AG09309 (cell line): ENCODE measurements at regions not wholly inside any gene's neighbourhood (a gene's known extent, or its start where the extent isn't known, plus 50 kb on each side); places are given as distances from the start of the nearest gene placed in this dataset.

Experiments
- DNase-seq: peaks from one replicate; pipeline ENCODE4 v3.0.0-alpha.2; 2010; ENCODE audit warnings: low read depth
- H3K4me3 ChIP-seq: 2 replicates; pipeline ENCODE4 v1.5.1; 2011; ENCODE audit warnings: mild to moderate bottlenecking, low read depth, low read length, moderate library complexity; ENCODE audit not compliant: control insufficient read depth
- TF ChIP-seq, protein P1 (sequence below): IDR thresholded peaks from 2 replicates; pipeline ENCODE4 v1.5.1; 2011; ENCODE audit warnings: mild to moderate bottlenecking, low read depth, low read length, inconsistent platforms; ENCODE audit not compliant: insufficient read depth, control insufficient read depth; ENCODE audit errors: missing control alignments

GRCh38 chr7:101731502-101732084, 85.8 kb upstream of the CUX1 start:
- no peak for DNase-seq

DNA sequence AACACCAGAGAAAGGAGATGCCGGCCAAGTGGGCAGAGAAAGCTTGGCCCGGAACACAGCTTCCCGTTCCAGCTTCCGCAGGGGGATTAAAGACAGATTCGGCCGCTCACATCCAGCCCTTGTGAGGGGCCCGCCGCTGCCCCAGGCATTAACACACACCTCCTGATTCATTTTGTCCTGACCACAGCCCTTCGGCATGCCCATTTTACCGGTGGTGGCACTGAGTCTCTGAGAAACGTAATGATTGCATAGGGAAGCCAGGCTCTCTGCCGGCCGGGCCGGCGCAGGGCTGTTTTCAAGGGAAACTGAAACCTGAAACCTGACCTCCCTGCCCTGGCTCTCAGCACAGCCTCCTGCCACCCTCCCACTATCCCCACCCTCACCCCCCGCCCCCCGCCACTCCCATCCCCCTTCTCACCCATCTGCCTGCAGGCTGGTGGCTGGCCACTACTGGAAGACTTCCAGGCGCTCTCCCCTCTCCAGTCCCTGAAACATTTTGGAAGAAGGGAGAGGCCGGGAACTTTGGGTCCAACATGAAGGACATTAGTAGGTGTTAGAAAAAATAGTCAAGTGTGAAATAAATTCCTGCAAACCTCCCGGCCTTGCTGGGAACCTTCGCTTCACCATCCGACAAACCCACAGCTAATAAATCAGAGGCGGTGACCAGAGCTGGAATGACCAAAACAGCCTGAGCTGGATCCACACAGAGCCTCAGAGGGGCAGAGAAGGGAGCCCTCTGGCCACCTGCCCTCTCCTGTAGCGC, 83.5 kb upstream of the CUX1 start:
- TF ChIP-seq, protein P1, sequence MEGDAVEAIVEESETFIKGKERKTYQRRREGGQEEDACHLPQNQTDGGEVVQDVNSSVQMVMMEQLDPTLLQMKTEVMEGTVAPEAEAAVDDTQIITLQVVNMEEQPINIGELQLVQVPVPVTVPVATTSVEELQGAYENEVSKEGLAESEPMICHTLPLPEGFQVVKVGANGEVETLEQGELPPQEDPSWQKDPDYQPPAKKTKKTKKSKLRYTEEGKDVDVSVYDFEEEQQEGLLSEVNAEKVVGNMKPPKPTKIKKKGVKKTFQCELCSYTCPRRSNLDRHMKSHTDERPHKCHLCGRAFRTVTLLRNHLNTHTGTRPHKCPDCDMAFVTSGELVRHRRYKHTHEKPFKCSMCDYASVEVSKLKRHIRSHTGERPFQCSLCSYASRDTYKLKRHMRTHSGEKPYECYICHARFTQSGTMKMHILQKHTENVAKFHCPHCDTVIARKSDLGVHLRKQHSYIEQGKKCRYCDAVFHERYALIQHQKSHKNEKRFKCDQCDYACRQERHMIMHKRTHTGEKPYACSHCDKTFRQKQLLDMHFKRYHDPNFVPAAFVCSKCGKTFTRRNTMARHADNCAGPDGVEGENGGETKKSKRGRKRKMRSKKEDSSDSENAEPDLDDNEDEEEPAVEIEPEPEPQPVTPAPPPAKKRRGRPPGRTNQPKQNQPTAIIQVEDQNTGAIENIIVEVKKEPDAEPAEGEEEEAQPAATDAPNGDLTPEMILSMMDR = no peak
- no peak for DNase-seq
- peak overlapping the region; percentile 17 for H3K4me3 ChIP-seq

More at GRCh38 chr7:101731502-101732084, 85.8 kb upstream of the CUX1 start:
- no peak overlapping the region for H3K4me3 ChIP-seq
- TF ChIP-seq, protein P1 = no peak

DNA sequence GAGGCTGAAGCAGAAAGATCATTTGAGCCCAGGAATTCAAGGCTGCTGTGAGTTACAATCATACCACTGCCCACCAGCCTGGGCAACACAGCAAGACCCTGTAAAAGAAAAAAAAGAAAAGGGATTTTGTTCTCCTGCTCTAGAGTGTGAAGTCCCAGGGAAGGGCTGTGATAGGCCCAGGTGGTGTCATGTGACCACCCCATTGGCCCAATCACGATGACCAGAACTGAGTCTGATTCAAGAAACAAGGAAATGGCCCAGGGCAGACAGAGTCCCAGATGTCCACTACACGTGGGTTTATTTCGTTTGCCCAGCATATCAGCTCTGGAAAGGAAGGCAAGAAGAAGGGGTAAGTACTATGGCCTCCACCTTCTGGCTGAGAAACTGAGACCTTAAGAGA, 81.3 kb upstream of the CUX1 start:
- no peak for DNase-seq
- H3K4me3 ChIP-seq = no peak overlapping the region
- TF ChIP-seq, protein P1 = no peak

DNA sequence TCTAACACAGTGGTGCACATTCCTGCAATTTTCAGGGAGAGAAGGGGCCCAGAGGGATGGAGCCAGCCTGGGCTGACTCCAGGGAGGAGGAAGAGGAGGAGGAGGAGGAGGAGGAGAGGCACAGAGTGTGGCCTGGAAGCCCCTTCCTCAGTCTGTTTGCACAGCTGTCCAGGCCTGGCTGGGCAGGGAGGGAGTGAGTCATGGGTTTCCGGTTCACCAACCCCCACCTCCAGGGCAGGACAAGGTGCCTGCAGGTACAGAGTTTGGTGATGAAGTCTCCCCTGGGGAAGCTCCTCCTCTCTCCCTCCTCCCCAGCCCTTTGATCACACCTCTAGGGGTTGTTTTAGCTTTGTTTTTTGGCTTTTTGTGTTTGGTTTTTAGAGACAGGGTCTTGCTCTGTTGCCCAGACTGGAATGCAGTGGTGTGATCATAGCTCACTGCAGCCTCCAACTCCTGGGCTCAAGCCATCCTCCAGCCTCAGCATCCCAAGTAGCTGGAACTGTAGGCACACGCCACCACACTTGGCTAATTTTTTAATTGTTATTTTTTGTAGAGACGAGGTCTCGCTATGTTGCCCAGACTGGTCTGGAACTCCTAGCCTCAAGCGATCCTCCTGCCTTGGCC, 77.5 kb upstream of the CUX1 start:
- H3K4me3 ChIP-seq = no peak overlapping the region
- no peak for DNase-seq
- TF ChIP-seq, protein P1 = no peak

GRCh38 chr7:101740981-101741725, 76.3 kb upstream of the CUX1 start:
- DNase-seq = no peak
- H3K4me3 ChIP-seq = no peak overlapping the region
- TF ChIP-seq, protein P1 = no peak

GRCh38 chr7:101743241-101743994, 74.0 kb upstream of the CUX1 start:
- TF ChIP-seq, protein P1 = peak; percentile 39
- peak overlapping the region; percentile 46 for H3K4me3 ChIP-seq
- DNase-seq = no peak
